Spleen (tissue), 11 donors: ENCODE measurements at regions not wholly inside any gene's neighbourhood (a gene's known extent, or its start where the extent isn't known, plus 50 kb on each side); places are given as distances from the start of the nearest gene placed in this dataset.

Experiments
- DNase-seq: peaks from one replicate; pipeline ENCODE4 v3.0.0-alpha.2; 2020
- H3K27ac ChIP-seq, 8 donors: fragments of 200-600 bp; sonication (generic) in 7 of 8; 1 replicate in 4 of 8; 2 replicates in 4 of 8; pipeline versions ENCODE4 v1.5.0 to v1.8.0; 2016 to 2021; ENCODE audit warnings: inconsistent platforms in 4 of 8, mild to moderate bottlenecking in 4 of 8, moderate library complexity in 1 of 8
- H3K27me3 ChIP-seq, 7 donors: fragments of 200-600 bp; sonication (generic) in 6 of 7; replicated peaks in 1 of 7; 1 replicate in 4 of 7; 2 replicates in 3 of 7; pipeline versions ENCODE4 v1.5.0 to v1.8.0; 2016 to 2021; ENCODE audit warnings: inconsistent platforms in 3 of 7, mild to moderate bottlenecking in 1 of 7
- H3K36me3 ChIP-seq, 6 donors: fragments of 200-600 bp; sonication (generic) in 5 of 6; 1 replicate in 4 of 6; 2 replicates in 2 of 6; pipeline versions ENCODE4 v1.5.0 to v1.8.0; 2016 to 2021; ENCODE audit warnings: inconsistent platforms in 2 of 6
- H3K4me1 ChIP-seq, 6 donors: fragments of 200-600 bp; sonication (generic) in 5 of 6; 1 replicate in 3 of 6; 2 replicates in 3 of 6; pipeline versions ENCODE4 v1.5.0 to v1.8.0; 2016 to 2021; ENCODE audit warnings: inconsistent platforms in 3 of 6
- H3K4me3 ChIP-seq, 8 donors: fragments of 200-600 bp; sonication (generic) in 7 of 8; 1 replicate in 4 of 8; 2 replicates in 4 of 8; pipeline versions ENCODE4 v1.5.0 to v1.8.0; 2016 to 2021; ENCODE audit warnings: inconsistent platforms in 4 of 8, mild to moderate bottlenecking in 4 of 8, moderate library complexity in 2 of 8
- H3K9me3 ChIP-seq, 8 donors: fragments of 200-600 bp; sonication (generic) in 7 of 8; 1 replicate in 4 of 8; 2 replicates in 4 of 8; pipeline versions ENCODE4 v1.5.0 to v1.8.0; 2016 to 2021; ENCODE audit warnings: inconsistent platforms in 4 of 8
- POLR2A ChIP-seq, 3 donors: fragments of 450-650 bp; IDR thresholded peaks; one replicate each; pipeline ENCODE4 v1.5.1; 2017; ENCODE audit warnings: antibody characterized with exemption in 3 of 3, mild to moderate bottlenecking in 1 of 3
- POLR2AphosphoS5 ChIP-seq, 3 donors: sonication (generic); formaldehyde crosslinking; IDR thresholded peaks; one replicate each; pipeline ENCODE4 v1.5.1; 2017; ENCODE audit warnings: antibody characterized with exemption in 3 of 3
- WGBS, 5 donors: extraction: QIAGEN DNeasy Blood & Tissue Kit in 3 of 5; methylation state at CpG; one replicate each; pipeline versions ENCODE4 v1.1.5 to v1.1.7; 2013 to 2018; 5-methylcytosine and 5-hydroxymethylcytosine counted together
- intact Hi-C: fragments of 100-400 bp; cut with DNase I; formaldehyde crosslinking; loops from one replicate; pipeline ENCODE4 v1.15.0; 2023; ENCODE audit warnings: low total_unique reads
- TF ChIP-seq, protein P1 (sequence below), 11 experiments: fragments of 200-600 bp in 7 of 11; fragments of 450-650 bp in 4 of 11; sonication (generic) in 4 of 11; IDR thresholded peaks in 8 of 11; conservative IDR thresholded peaks in 3 of 11; 1 replicate in 7 of 11; 2 replicates in 4 of 11; pipeline versions ENCODE4 v1.4.0 to v1.8.0; 2016 to 2021; ENCODE audit warnings: antibody characterized with exemption in 11 of 11, inconsistent platforms in 4 of 11, mild to moderate bottlenecking in 1 of 11
- donor health status: healthy with polysubstance abuse.
- donor health status: DM: no; HTN: no; CAD: no; lungs with moderate emphysema.
- donor health status: DM: no; HTN: no; CAD: no.
- donor health status: Bipolar disorder and iron deficiency.
- donor health status: healthy.
- donor health status: DM: no; HTN: no; CAD: no.
- donor health status: DM: yes; HTN: yes; CAD: no.

DNA sequence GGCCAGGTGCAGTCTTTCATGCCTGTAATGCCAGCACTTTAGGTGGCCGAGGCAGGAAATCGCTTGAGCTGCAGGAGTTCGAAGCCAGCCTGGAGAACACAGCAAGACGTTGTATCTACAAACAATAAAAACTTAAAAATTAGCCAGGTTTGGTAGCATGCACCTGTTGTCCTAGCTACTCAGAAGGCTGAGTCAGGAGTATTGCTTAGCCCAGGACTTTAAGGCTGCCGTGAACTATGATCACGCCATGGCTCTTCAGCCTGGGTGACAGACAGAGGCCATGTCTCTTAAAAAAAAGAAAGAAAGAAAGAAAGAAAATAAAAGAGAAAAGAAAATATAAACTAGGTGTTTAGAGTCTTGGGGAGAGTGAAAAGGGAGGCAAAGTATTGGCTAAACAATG, 96.4 kb upstream of the PDE5A start:
- no peaks in the 10 kb centered on the region for H3K36me3 ChIP-seq
- no peaks in the 10 kb centered on the region for H3K27me3 ChIP-seq
- H3K9me3 ChIP-seq, result peaks cover 0 to 12% (median 5%) of the 10 kb centered on the region in 8 donors
- no peak overlapping the region for H3K4me3 ChIP-seq
- no peaks in the 10 kb centered on the region for H3K4me1 ChIP-seq
- DNase-seq, result no peak
- TF ChIP-seq POLR2AphosphoS5 (IDR thresholded peaks at IDR 0.05) (no peak), POLR2A (IDR thresholded peaks at IDR 0.05) (no peak)
- TF ChIP-seq, protein P1, sequence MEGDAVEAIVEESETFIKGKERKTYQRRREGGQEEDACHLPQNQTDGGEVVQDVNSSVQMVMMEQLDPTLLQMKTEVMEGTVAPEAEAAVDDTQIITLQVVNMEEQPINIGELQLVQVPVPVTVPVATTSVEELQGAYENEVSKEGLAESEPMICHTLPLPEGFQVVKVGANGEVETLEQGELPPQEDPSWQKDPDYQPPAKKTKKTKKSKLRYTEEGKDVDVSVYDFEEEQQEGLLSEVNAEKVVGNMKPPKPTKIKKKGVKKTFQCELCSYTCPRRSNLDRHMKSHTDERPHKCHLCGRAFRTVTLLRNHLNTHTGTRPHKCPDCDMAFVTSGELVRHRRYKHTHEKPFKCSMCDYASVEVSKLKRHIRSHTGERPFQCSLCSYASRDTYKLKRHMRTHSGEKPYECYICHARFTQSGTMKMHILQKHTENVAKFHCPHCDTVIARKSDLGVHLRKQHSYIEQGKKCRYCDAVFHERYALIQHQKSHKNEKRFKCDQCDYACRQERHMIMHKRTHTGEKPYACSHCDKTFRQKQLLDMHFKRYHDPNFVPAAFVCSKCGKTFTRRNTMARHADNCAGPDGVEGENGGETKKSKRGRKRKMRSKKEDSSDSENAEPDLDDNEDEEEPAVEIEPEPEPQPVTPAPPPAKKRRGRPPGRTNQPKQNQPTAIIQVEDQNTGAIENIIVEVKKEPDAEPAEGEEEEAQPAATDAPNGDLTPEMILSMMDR (IDR thresholded peaks at IDR 0.05 in 8 of 11, conservative IDR thresholded peaks at IDR 0.05 in 3 of 11), result no peak
- WGBS, 5 donors, result 89 to 97% (median 93%) methylated on average over 6 of the region's 6 CpGs
- intact Hi-C loops, result no loop called here
- no peak overlapping the region for H3K27ac ChIP-seq

DNA sequence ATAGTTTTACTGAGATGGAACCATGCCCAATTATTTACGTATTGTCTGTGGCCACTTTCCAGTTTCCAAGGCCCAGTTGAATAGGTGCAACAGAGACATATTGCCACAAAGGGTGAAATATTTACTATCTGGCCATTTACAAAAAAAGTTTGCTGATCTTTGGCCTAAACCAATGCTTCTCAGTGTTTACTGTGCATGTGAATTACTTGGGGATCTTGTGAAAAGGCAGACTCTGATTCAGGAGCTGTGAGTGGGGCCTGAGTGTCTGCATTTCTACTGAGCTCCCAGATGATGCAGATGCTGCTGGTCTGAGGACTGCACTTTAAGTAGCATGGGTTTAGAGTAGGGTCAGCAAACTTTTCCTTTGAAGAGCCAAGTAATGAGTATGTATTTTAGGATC, 94.1 kb upstream of the PDE5A start:
- H3K9me3 ChIP-seq, result peaks cover 0 to 35% (median 24%) of the 10 kb centered on the region in 8 donors
- no peak overlapping the region for H3K4me3 ChIP-seq
- intact Hi-C loops, result no loop called here
- no peaks in the 10 kb centered on the region for H3K4me1 ChIP-seq
- 85 to 100% (median 93%) methylated on average over 1 of the region's 1 CpG for WGBS, 5 donors
- TF ChIP-seq POLR2A (IDR thresholded peaks at IDR 0.05), result no peak
- TF ChIP-seq, protein P1 (IDR thresholded peaks at IDR 0.05 in 8 of 11, conservative IDR thresholded peaks at IDR 0.05 in 3 of 11), result no peak
- TF ChIP-seq POLR2AphosphoS5 (IDR thresholded peaks at IDR 0.05), result no peak
- H3K27me3 ChIP-seq, result no peaks in the 10 kb centered on the region
- no peaks in the 10 kb centered on the region for H3K36me3 ChIP-seq
- no peak for DNase-seq
- no peak overlapping the region for H3K27ac ChIP-seq

DNA sequence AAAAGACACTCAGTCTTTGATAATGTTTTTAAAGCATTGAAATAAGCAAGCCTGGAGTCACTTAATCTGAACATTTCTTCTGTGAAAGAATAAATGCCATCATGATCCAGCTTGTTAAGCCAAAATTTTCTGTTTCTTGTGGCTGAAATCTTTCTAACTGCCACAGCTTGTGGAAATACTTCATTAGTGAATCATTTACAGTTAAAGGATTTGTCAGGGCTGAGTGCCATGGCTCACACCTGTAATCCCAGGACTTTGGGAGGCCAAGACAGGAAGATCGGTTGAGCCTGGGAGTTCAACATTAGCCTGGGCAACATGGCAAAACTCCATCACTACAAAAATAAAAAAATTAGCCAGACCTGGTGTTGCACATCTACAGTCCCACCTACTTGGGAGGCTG, 93.3 kb upstream of the PDE5A start:
- intact Hi-C loops, result no loop called here
- H3K27ac ChIP-seq, result no peak overlapping the region
- no peaks in the 10 kb centered on the region for H3K4me1 ChIP-seq
- H3K9me3 ChIP-seq, result peaks cover 0 to 43% (median 32%) of the 10 kb centered on the region in 8 donors
- no peaks in the 10 kb centered on the region for H3K27me3 ChIP-seq
- H3K4me3 ChIP-seq, result no peak overlapping the region
- DNase-seq, result no peak
- no peaks in the 10 kb centered on the region for H3K36me3 ChIP-seq
- TF ChIP-seq, protein P1 (IDR thresholded peaks at IDR 0.05 in 8 of 11, conservative IDR thresholded peaks at IDR 0.05 in 3 of 11), result no peak
- TF ChIP-seq POLR2A (IDR thresholded peaks at IDR 0.05), result no peak
- no peak for TF ChIP-seq POLR2AphosphoS5 (IDR thresholded peaks at IDR 0.05)
- WGBS, 5 donors, result 90 to 100% (median 94%) methylated on average over 1 of the region's 1 CpG

DNA sequence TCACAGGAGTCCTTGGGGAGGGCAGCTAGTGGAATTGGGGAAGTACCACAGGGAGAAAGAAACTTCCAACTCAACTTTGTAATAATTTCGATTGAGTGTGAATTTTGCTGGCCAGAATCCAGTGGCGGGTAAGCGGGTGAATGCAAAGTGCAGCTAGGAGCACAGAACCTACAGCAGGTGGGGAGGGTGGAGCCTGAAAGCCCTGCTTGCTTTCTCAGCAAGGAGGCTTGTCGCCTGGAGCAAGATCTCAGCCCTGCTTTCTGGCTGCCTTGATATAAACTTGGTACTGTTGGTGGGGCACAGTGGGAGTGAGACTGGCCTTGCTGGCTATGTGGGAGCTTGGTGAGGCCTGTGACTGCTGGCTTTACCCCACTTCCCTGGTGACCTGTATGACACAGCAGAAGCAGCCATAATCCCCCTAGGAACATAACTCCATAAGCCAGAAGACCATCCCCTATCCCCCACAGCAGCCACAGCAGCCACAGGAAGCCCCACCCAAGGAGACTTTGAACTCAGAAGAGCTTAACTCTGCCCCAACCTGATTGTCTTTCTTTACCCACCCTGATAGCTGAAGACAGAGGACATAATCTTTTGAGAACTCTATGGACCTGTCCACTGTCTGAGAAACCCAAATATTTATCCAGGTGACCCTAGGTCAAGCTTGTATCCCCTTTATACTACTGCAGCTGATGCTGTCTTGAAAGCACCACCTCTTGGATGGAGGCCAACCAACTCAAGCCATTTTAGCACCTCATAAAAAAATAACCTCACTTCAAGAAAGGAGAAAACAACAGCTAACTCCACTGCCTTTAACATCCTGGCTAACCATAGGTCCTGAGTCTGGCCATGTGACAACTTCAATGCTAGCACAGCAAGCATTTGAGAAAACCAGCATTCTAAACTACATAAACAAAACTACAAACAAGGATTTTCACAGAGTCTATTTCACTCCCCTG, 87.2 kb upstream of the PDE5A start:
- no peaks in the 10 kb centered on the region for H3K27me3 ChIP-seq
- peaks cover 0 to 70% (median 48%) of the 10 kb centered on the region in 8 donors for H3K9me3 ChIP-seq
- TF ChIP-seq, protein P1 (IDR thresholded peaks at IDR 0.05 in 8 of 11, conservative IDR thresholded peaks at IDR 0.05 in 3 of 11), result no peak
- TF ChIP-seq POLR2AphosphoS5 (IDR thresholded peaks at IDR 0.05) (no peak), POLR2A (IDR thresholded peaks at IDR 0.05) (no peak)
- 81 to 94% (median 89%) methylated on average over 4 of the region's 4 CpGs for WGBS, 5 donors
- H3K36me3 ChIP-seq, result no peaks in the 10 kb centered on the region
- intact Hi-C loops, result no loop called here
- no peak overlapping the region for H3K27ac ChIP-seq
- no peak for DNase-seq
- no peak overlapping the region for H3K4me3 ChIP-seq
- no peaks in the 10 kb centered on the region for H3K4me1 ChIP-seq
